HepG2 (cell line): ENCODE measurements at regions not wholly inside any gene's neighbourhood (a gene's known extent, or its start where the extent isn't known, plus 50 kb on each side); places are given as distances from the start of the nearest gene placed in this dataset.

ENCODE experiments used
- FOSL1 ChIP-seq: sonication (generic); formaldehyde crosslinking; IDR thresholded peaks from 2 replicates; pipeline ENCODE4 v1.9.0; 2021; ENCODE audit warnings: missing genetic modification reagents, borderline replicate concordance
- NR2F2 ChIP-seq: IDR thresholded peaks from 2 replicates; pipeline ENCODE4 v1.6.1; 2012; ENCODE audit warnings: low read depth, inconsistent platforms, borderline replicate concordance
- RBM39 ChIP-seq: fragments of 200-400 bp; formaldehyde crosslinking; IDR thresholded peaks from one replicate; pipeline ENCODE4 v1.6.1; 2018; ENCODE audit warnings: antibody characterized with exemption, mild to moderate bottlenecking, low read depth, low read length; ENCODE audit not compliant: poor library complexity, severe bottlenecking
- REST ChIP-seq, 2 experiments: IDR thresholded peaks; 2 replicates each; pipeline ENCODE4 v1.6.1; 2011 to 2012; ENCODE audit warnings: low read length in 2 of 2, borderline replicate concordance in 1 of 2, low read depth in 1 of 2, mild to moderate bottlenecking in 1 of 2, moderate library complexity in 1 of 2
- YY1 ChIP-seq: IDR thresholded peaks from 2 replicates; pipeline ENCODE4 v1.6.1; 2011; ENCODE audit warnings: low read length, low read depth, moderate library complexity, mild to moderate bottlenecking; ENCODE audit not compliant: insufficient read depth, insufficient replicate concordance
- ZBTB7B ChIP-seq: sonication (generic); formaldehyde crosslinking; IDR thresholded peaks from 2 replicates; pipeline ENCODE4 v1.4.0; 2020; ENCODE audit warnings: missing genetic modification reagents

- no peak for TF ChIP-seq FOSL1 (CRISPR knock-in tag)
- TF ChIP-seq ZBTB7B: no peak
- TF ChIP-seq REST (IDR thresholded peaks at IDR 0.05; ENCODE audit: borderline replicate concordance in 1 of 2, low read depth in 1 of 2, low read length in 2 of 2): no peak
- no peak for TF ChIP-seq RBM39
- TF ChIP-seq YY1: no peak
- TF ChIP-seq NR2F2: no peak
Measured at GRCh38 chr3:157754451-157754850, 251.2 kb upstream of the VEPH1 start.
